PFSK-1 (cell line): ENCODE measurements at regions not wholly inside any gene's neighbourhood (a gene's known extent, or its start where the extent isn't known, plus 50 kb on each side); places are given as distances from the start of the nearest gene placed in this dataset.

Source experiments
- POLR2AphosphoS5 ChIP-seq: IDR thresholded peaks from 2 replicates; pipeline ENCODE4 v1.6.1; 2012; ENCODE audit warnings: low read depth, mild to moderate bottlenecking, control low read depth, low read length, moderate library complexity
- TAF1 ChIP-seq: IDR thresholded peaks from 2 replicates; pipeline ENCODE4 v1.6.1; 2012; ENCODE audit warnings: low read length, control low read depth, borderline replicate concordance; ENCODE audit not compliant: insufficient read depth
- TF ChIP-seq, protein P1 (sequence below), 2 experiments: IDR thresholded peaks; 2 replicates each; pipeline versions ENCODE4 v1.6.1 to v1.8.0; 2011 to 2012; ENCODE audit warnings: low read depth in 2 of 2, low read length in 2 of 2, control low read depth in 1 of 2, inconsistent platforms in 1 of 2, mild to moderate bottlenecking in 1 of 2, moderate library complexity in 1 of 2; ENCODE audit not compliant: insufficient read depth in 1 of 2

DNA sequence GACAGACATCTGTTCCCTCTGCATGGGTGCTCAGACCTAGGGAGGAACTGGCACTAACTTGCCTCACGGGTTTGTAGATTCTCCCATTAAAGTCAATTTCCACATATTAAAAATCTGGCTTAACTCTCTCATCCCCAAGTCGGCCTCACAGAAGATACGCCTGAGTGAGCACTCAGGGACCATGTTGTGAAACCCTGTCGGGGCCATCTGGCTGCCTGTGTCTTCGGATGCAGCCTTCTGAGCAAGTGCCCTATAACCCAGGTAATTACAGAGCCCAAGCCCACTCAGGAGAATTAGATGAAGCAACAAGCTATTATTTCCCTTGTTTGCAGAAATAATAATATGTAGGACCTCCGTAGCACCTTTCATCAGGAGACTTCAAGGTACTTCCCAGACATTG is 219.3 kb upstream of the GLI3 start:
- TF ChIP-seq TAF1 = no peak
- TF ChIP-seq, protein P1, sequence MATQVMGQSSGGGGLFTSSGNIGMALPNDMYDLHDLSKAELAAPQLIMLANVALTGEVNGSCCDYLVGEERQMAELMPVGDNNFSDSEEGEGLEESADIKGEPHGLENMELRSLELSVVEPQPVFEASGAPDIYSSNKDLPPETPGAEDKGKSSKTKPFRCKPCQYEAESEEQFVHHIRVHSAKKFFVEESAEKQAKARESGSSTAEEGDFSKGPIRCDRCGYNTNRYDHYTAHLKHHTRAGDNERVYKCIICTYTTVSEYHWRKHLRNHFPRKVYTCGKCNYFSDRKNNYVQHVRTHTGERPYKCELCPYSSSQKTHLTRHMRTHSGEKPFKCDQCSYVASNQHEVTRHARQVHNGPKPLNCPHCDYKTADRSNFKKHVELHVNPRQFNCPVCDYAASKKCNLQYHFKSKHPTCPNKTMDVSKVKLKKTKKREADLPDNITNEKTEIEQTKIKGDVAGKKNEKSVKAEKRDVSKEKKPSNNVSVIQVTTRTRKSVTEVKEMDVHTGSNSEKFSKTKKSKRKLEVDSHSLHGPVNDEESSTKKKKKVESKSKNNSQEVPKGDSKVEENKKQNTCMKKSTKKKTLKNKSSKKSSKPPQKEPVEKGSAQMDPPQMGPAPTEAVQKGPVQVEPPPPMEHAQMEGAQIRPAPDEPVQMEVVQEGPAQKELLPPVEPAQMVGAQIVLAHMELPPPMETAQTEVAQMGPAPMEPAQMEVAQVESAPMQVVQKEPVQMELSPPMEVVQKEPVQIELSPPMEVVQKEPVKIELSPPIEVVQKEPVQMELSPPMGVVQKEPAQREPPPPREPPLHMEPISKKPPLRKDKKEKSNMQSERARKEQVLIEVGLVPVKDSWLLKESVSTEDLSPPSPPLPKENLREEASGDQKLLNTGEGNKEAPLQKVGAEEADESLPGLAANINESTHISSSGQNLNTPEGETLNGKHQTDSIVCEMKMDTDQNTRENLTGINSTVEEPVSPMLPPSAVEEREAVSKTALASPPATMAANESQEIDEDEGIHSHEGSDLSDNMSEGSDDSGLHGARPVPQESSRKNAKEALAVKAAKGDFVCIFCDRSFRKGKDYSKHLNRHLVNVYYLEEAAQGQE (IDR thresholded peaks at IDR 0.05; ENCODE audit: insufficient read depth in 1 of 2, low read depth in 2 of 2, low read length in 2 of 2) = no peak
- TF ChIP-seq POLR2AphosphoS5 = no peak
